DMS153 treated with DMSO at 0.1 percent for 48 hours (cell line): ENCODE measurements at regions not wholly inside any gene's neighbourhood (a gene's known extent, or its start where the extent isn't known, plus 50 kb on each side); places are given as distances from the start of the nearest gene placed in this dataset.

Experiments used
- DNase-seq: peaks from one replicate; lab custom pipeline; 2025; ENCODE audit not compliant: unreplicated experiment; lab: John Stamatoyannopoulos, UW

DNA sequence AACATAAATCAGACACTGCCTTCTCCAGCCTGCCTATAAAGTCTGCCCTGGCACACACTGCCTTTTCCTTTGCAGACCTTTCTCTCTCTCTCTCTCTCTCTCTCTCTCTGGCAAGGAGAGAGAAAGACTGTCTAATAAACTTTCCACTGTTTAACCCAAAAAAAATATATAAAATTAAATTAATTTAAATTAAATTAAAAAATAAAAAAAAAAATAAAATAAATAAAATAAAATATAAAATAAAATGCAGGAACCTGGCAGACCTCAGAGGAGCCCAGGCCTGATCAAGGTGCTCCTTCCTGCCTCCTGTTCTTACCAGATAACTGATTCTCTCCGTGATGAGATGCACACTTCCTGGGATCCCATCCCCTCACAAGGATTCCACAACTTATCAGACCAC lies 103.9 kb upstream of the VASH1 start:
- no peak for DNase-seq

DNA sequence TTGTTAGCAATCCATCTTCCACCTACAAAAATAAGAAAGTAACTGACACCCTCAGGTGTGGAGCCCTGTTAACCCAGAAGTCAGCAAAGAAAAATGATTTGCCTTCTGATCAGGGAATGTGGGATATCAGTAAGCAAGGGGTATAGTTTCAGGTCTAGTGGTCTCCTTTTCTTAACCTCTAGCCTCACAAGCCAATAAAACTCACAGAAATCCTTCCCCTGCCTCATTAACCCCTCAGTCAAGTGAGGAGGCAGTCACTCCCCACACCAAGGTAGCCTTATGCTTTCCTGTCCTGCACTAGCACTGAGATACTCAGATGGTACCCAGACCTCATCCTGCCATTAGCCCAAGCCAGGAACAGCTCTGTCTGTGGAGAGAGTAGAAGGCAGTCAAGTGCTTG lies 103.4 kb upstream of the VASH1 start:
- DNase-seq, result no peak

GRCh38 chr14:76662580-76662979 lies 98.7 kb upstream of the VASH1 start:
- no peak for DNase-seq

- no peak for DNase-seq
These were observed 96.5 kb upstream of the VASH1 start for GRCh38 chr14:76664790-76665189.

- no peak for DNase-seq
These were observed 94.5 kb upstream of the VASH1 start for GRCh38 chr14:76666746-76667145.

GRCh38 chr14:76669770-76670169 lies 91.5 kb upstream of the VASH1 start:
- no peak for DNase-seq

GRCh38 chr14:76672123-76672522 lies 89.1 kb upstream of the VASH1 start:
- DNase-seq, result no peak

DNA sequence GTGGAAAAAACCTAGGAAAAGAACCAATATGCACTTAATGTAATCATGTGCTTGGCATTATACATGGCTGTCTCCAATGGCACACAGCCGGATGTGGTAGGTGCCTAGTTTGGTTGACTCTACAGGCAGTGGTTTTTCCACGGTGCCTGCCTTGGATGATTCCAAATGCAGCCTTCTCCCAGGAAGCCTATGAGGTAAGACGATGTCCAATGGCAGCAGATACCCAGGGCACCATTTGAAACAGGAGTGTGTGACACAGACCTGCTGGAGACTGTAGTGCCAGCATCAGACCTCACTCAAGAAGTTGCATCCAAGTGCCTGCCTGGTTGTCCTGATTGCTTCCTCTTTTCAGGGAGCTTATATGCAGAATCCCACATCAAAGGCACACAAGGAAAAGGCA lies 88.0 kb upstream of the VASH1 start:
- no peak for DNase-seq

DNA sequence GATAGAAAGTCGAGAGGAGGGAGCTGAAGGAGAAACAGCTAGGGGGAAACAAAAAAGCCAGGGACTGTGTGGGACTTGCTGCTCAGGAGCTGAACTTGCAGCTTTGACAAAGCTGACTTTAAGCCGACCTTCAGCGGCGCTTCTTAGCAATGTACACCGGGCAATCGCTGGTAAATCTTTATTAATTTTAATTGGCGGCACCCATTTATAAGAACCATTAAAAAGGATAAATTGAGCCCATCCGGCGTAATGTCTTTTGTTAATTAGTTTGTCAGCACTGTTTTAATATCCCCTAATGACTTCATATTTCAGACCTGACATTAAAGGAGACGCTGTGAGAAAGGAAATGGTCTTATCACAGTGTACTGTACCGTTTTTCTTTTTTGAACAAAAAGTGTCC lies 86.2 kb upstream of the VASH1 start:
- DNase-seq, result no peak

GRCh38 chr14:76676539-76676938 lies 84.7 kb upstream of the VASH1 start:
- DNase-seq, result no peak

GRCh38 chr14:76677534-76678145 lies 83.6 kb upstream of the VASH1 start:
- DNase-seq, result no peak

- DNase-seq, result no peak
These were observed 82.9 kb upstream of the VASH1 start for GRCh38 chr14:76678244-76678800.

GRCh38 chr14:76682367-76682766 lies 78.9 kb upstream of the VASH1 start:
- DNase-seq, result no peak

DNA sequence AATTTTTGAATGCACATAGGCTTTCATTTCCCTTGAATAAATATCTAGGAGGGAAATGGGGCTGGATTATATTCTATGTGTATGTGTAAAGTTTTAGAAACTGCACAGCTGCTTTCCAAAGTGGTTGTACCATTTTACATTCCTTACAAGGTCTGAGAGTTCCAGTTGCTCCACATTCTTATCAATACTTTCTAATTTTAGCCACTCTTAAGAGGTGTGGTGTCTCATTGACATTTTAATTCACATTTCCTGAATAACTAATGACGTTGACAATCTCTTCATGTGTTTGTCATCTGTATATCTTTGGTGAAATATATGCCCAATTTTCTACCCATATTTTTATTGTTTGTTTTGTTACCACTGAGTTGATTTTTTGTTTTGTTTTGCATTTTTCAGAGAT lies 74.6 kb upstream of the VASH1 start:
- DNase-seq, result no peak

GRCh38 chr14:76687611-76688382 lies 73.5 kb upstream of the VASH1 start:
- DNase-seq, result no peak

GRCh38 chr14:76688383-76688671 lies 72.9 kb upstream of the VASH1 start:
- DNase-seq, result no peak

DNA sequence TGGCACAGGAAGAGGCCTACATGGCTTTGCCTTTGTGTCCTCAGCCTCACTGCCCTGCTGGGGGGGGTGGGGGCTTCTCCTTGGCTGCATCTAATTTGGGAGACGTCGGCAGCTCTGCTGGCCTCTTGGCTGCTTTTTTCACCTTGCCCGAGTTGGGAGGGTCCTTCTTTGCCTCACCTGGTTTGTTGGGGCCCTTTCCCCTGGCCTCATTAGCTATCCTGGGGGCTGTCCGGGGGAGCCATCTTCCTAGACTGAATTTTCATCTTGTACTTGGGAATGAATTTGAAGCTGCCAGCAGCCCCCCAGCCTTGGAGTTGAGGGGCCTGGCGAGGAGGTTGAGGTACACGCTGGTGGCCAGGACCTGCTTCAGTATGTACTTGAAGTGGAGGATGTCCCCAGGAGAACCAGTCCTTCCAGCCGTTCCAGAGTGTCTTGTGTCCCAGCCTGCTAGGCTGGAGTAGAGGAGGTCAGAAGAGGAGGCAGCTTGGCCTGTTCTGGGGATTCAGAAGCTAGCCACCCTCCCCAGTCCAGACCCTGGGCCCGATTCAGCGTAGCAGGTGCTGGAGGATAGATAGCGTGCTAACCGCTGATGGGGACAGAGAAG lies 70.7 kb upstream of the VASH1 start:
- DNase-seq, result no peak

GRCh38 chr14:76694106-76694505 lies 67.2 kb upstream of the VASH1 start:
- no peak for DNase-seq

DNA sequence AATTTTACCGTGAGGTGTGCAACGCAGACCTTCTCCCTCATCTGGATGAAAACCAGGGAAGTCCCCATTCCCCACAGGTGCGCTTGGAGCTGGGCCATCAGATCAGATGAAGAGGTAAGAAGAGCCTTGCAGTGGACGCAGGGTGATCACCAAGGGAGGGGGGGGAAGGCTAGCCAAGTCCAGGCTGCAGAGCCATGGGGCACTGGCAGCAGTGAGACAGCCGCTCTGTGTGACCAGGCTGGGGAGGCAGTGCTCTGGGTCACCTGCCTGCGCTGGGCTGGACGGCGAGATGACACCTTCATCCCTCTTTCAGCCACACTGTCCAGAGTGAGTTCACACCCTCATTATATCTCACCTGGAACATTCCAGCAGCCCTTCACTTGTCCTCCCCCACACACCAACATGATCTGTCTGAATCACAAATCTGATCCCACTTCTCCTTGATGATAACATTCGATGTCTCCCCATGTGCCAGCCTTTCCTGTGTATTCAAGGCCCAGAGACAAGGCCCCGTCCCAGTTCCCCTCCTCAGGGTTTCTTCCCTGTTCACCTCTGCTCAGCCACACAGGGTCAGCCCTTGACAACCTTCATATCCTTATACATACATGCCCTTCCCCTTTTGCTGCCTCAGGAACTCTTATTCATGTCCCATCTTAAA lies 65.9 kb upstream of the VASH1 start:
- DNase-seq, result no peak

DNA sequence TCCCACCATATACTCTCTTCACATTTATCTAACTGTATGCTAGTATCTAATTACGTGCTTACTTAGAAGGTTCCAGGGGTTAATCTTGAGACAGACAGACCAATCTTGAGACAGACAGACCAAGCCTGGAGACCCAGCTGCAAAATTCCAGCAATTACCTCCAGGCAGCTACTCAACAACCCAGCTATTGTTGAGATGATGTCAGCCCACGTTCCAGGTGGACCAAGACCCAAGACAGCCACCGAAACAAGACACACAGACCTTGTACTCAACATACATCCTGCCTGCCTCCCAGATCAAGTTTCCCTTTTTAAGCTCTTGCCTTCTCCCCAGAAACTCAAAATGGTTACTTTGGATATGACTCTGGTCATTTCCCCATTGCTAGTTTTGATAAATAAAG lies 64.9 kb upstream of the VASH1 start:
- no peak for DNase-seq

DNA sequence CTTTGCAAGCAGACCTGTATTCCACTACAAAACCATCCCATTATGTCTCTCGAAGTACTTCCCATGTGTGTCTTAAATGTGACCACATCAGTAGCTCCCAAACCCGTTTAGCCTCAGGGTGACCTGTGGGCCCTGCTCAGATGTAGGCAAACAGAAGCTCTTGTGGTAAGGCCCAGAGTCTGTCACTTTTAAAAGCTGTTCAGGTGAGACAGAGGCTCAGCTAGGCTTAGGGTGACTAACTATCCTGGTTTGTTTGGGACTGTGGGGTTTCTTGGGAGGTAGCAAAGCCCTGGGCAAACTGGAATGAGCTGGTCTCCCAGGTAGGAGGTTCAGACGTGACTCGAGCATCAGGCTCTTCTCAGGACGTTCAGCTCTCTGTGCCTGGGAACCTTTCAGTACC lies 64.5 kb upstream of the VASH1 start:
- no peak for DNase-seq
